Stimulated activated memory B cell treated with anti-CD40 and anti-IgM and Interleukin-4, amounts not matched to agents 10 μg/mL and 1 μg/mL and 100 μg/mL, for 72 hours (primary cell): ENCODE measurements at regions not wholly inside any gene's neighbourhood (a gene's known extent, or its start where the extent isn't known, plus 50 kb on each side); places are given as distances from the start of the nearest gene placed in this dataset.
A peak's percentile ranks its signal among the peaks of the same experiment; 100 is the strongest.

ENCODE experiments used
- ATAC-seq: fragments of 150-1000 bp; cut with Tn5 transposase; 2 replicates; pipeline ENCODE4 v1.10.0; 2021
- H3K27ac Mint-ChIP-seq: one replicate; pipeline ENCODE4 v1.8.0; 2022; ENCODE audit warnings: mild to moderate bottlenecking, mixed read lengths
- H3K27me3 Mint-ChIP-seq: one replicate; pipeline ENCODE4 v1.8.0; 2022; ENCODE audit warnings: mixed read lengths
- H3K36me3 Mint-ChIP-seq: one replicate; pipeline ENCODE4 v1.8.0; 2022; ENCODE audit warnings: mixed read lengths
- H3K4me1 Mint-ChIP-seq: one replicate; pipeline ENCODE4 v1.8.0; 2022; ENCODE audit warnings: mixed read lengths
- H3K4me3 Mint-ChIP-seq: one replicate; pipeline ENCODE4 v1.8.0; 2022; ENCODE audit warnings: mild to moderate bottlenecking, moderate library complexity, mixed read lengths
- H3K9me3 Mint-ChIP-seq: one replicate; pipeline ENCODE4 v1.8.0; 2022; ENCODE audit warnings: mixed read lengths

GRCh38 chr16:66150698-66151482 is 215.6 kb upstream of the CDH5 start:
- H3K4me1 Mint-ChIP-seq: peaks cover 17% of the 10 kb centered on the region
- no peak overlapping the region for H3K4me3 Mint-ChIP-seq
- H3K36me3 Mint-ChIP-seq: no peaks in the 10 kb centered on the region
- H3K9me3 Mint-ChIP-seq: peaks cover 5% of the 10 kb centered on the region
- ATAC-seq: peak; percentile 56
- peaks cover 23% of the 10 kb centered on the region for H3K27me3 Mint-ChIP-seq
- no peak overlapping the region for H3K27ac Mint-ChIP-seq

- Mint-ChIP-seq H3K4me3 (no peak overlapping the region), H3K9me3 (peaks cover 5% of the 10 kb centered on the region), H3K4me1 (peaks cover 12% of the 10 kb centered on the region), H3K27me3 (peaks cover 22% of the 10 kb centered on the region), H3K27ac (no peak overlapping the region), H3K36me3 (no peaks in the 10 kb centered on the region)
- no peak for ATAC-seq
Measured at GRCh38 chr16:66147291-66147690, 219.2 kb upstream of the CDH5 start.

GRCh38 chr16:66146798-66147197 is 219.7 kb upstream of the CDH5 start:
- Mint-ChIP-seq H3K27ac (no peak overlapping the region), H3K27me3 (peaks cover 27% of the 10 kb centered on the region), H3K36me3 (no peaks in the 10 kb centered on the region), H3K4me3 (no peak overlapping the region), H3K9me3 (peaks cover 5% of the 10 kb centered on the region), H3K4me1 (peaks cover 12% of the 10 kb centered on the region)
- ATAC-seq: no peak

GRCh38 chr16:66144641-66145040 is 221.8 kb upstream of the CDH5 start:
- no peak for ATAC-seq
- Mint-ChIP-seq H3K4me3 (no peak overlapping the region), H3K4me1 (no peaks in the 10 kb centered on the region), H3K27me3 (peaks cover 27% of the 10 kb centered on the region), H3K27ac (no peak overlapping the region), H3K36me3 (no peaks in the 10 kb centered on the region), H3K9me3 (no peaks in the 10 kb centered on the region)

GRCh38 chr16:66143415-66143814 is 223.1 kb upstream of the CDH5 start:
- no peak overlapping the region for H3K4me3 Mint-ChIP-seq
- no peaks in the 10 kb centered on the region for H3K4me1 Mint-ChIP-seq
- no peaks in the 10 kb centered on the region for H3K36me3 Mint-ChIP-seq
- no peak for ATAC-seq
- peaks cover 26% of the 10 kb centered on the region for H3K27me3 Mint-ChIP-seq
- no peaks in the 10 kb centered on the region for H3K9me3 Mint-ChIP-seq
- H3K27ac Mint-ChIP-seq: no peak overlapping the region

GRCh38 chr16:66141885-66142284 is 224.6 kb upstream of the CDH5 start:
- peaks cover 26% of the 10 kb centered on the region for H3K27me3 Mint-ChIP-seq
- no peak for ATAC-seq

GRCh38 chr16:66137853-66138252 is 228.6 kb upstream of the CDH5 start:
- Mint-ChIP-seq H3K9me3 (no peaks in the 10 kb centered on the region), H3K27me3 (peaks cover 27% of the 10 kb centered on the region), H3K4me3 (no peak overlapping the region), H3K27ac (no peak overlapping the region), H3K4me1 (no peaks in the 10 kb centered on the region), H3K36me3 (no peaks in the 10 kb centered on the region)
- no peak for ATAC-seq

More at GRCh38 chr16:66141885-66142284, 224.6 kb upstream of the CDH5 start:
- Mint-ChIP-seq H3K36me3 (no peaks in the 10 kb centered on the region), H3K27ac (no peak overlapping the region), H3K4me1 (no peaks in the 10 kb centered on the region), H3K9me3 (no peaks in the 10 kb centered on the region), H3K4me3 (no peak overlapping the region)

- H3K9me3 Mint-ChIP-seq: no peaks in the 10 kb centered on the region
- ATAC-seq: no peak
- no peaks in the 10 kb centered on the region for H3K4me1 Mint-ChIP-seq
- peaks cover 27% of the 10 kb centered on the region for H3K27me3 Mint-ChIP-seq
- no peaks in the 10 kb centered on the region for H3K36me3 Mint-ChIP-seq
- no peak overlapping the region for H3K27ac Mint-ChIP-seq
- no peak overlapping the region for H3K4me3 Mint-ChIP-seq
Measured at GRCh38 chr16:66136841-66137240, 229.7 kb upstream of the CDH5 start.

- no peaks in the 10 kb centered on the region for H3K36me3 Mint-ChIP-seq
- no peaks in the 10 kb centered on the region for H3K4me1 Mint-ChIP-seq
- H3K4me3 Mint-ChIP-seq: no peak overlapping the region
- peaks cover 20% of the 10 kb centered on the region for H3K27me3 Mint-ChIP-seq
- H3K9me3 Mint-ChIP-seq: no peaks in the 10 kb centered on the region
- H3K27ac Mint-ChIP-seq: no peak overlapping the region
- ATAC-seq: no peak
Measured at GRCh38 chr16:66135838-66136237, 230.7 kb upstream of the CDH5 start.

- no peaks in the 10 kb centered on the region for H3K36me3 Mint-ChIP-seq
- peaks cover 20% of the 10 kb centered on the region for H3K27me3 Mint-ChIP-seq
- no peaks in the 10 kb centered on the region for H3K9me3 Mint-ChIP-seq
- H3K4me3 Mint-ChIP-seq: no peak overlapping the region
- H3K27ac Mint-ChIP-seq: no peak overlapping the region
- no peaks in the 10 kb centered on the region for H3K4me1 Mint-ChIP-seq
- ATAC-seq: no peak
Measured at GRCh38 chr16:66135421-66135831, 231.1 kb upstream of the CDH5 start.

- H3K4me3 Mint-ChIP-seq: no peak overlapping the region
- no peak overlapping the region for H3K27ac Mint-ChIP-seq
- H3K36me3 Mint-ChIP-seq: no peaks in the 10 kb centered on the region
- H3K4me1 Mint-ChIP-seq: no peaks in the 10 kb centered on the region
- peaks cover 21% of the 10 kb centered on the region for H3K27me3 Mint-ChIP-seq
- ATAC-seq: no peak
- H3K9me3 Mint-ChIP-seq: no peaks in the 10 kb centered on the region
Measured at GRCh38 chr16:66134875-66135274, 231.6 kb upstream of the CDH5 start.

- Mint-ChIP-seq H3K4me3 (no peak overlapping the region), H3K4me1 (no peaks in the 10 kb centered on the region), H3K27ac (no peak overlapping the region), H3K9me3 (no peaks in the 10 kb centered on the region), H3K27me3 (peaks cover 32% of the 10 kb centered on the region), H3K36me3 (no peaks in the 10 kb centered on the region)
- ATAC-seq: no peak
Measured at GRCh38 chr16:66133643-66134338, 232.7 kb upstream of the CDH5 start.

- no peaks in the 10 kb centered on the region for H3K36me3 Mint-ChIP-seq
- ATAC-seq: no peak
- H3K4me1 Mint-ChIP-seq: no peaks in the 10 kb centered on the region
- H3K9me3 Mint-ChIP-seq: no peaks in the 10 kb centered on the region
- no peak overlapping the region for H3K27ac Mint-ChIP-seq
- no peak overlapping the region for H3K4me3 Mint-ChIP-seq
- H3K27me3 Mint-ChIP-seq: peaks cover 49% of the 10 kb centered on the region
Measured at GRCh38 chr16:66131895-66132294, 234.6 kb upstream of the CDH5 start.

- no peak for ATAC-seq
- Mint-ChIP-seq H3K4me1 (no peaks in the 10 kb centered on the region), H3K9me3 (no peaks in the 10 kb centered on the region), H3K27me3 (peaks cover 49% of the 10 kb centered on the region), H3K27ac (no peak overlapping the region), H3K4me3 (no peak overlapping the region), H3K36me3 (no peaks in the 10 kb centered on the region)
Measured at GRCh38 chr16:66131156-66131807, 235.2 kb upstream of the CDH5 start.

- no peak overlapping the region for H3K27ac Mint-ChIP-seq
- ATAC-seq: no peak
- no peaks in the 10 kb centered on the region for H3K9me3 Mint-ChIP-seq
- H3K4me1 Mint-ChIP-seq: no peaks in the 10 kb centered on the region
- no peaks in the 10 kb centered on the region for H3K36me3 Mint-ChIP-seq
- H3K27me3 Mint-ChIP-seq: peaks cover 57% of the 10 kb centered on the region
- H3K4me3 Mint-ChIP-seq: no peak overlapping the region
Measured at GRCh38 chr16:66130296-66130905, 236.1 kb upstream of the CDH5 start.
